HFF-Myc (cell line): ENCODE measurements at regions not wholly inside any gene's neighbourhood (a gene's known extent, or its start where the extent isn't known, plus 50 kb on each side); places are given as distances from the start of the nearest gene placed in this dataset.
"Not testable (repeated sequence)": the region's sequence is repeated elsewhere in the genome, so short reads cannot be mapped to it uniquely, and the experiment has no call there.

Source experiments
- DNase-seq: peaks from one replicate; pipeline ENCODE4 v3.0.0-alpha.2; 2011; ENCODE audit warnings: low read depth; ENCODE audit errors: extremely low read depth
- H3K4me3 ChIP-seq: replicated peaks from 2 replicates; pipeline ENCODE4 v1.5.1; 2011; ENCODE audit warnings: low read depth, mild to moderate bottlenecking, control low read depth, low read length
- TF ChIP-seq, protein P1 (sequence below): IDR thresholded peaks from 2 replicates; pipeline ENCODE4 v1.5.1; 2012; ENCODE audit warnings: mild to moderate bottlenecking, low read depth, low read length, control low read depth; ENCODE audit errors: missing control alignments

DNA sequence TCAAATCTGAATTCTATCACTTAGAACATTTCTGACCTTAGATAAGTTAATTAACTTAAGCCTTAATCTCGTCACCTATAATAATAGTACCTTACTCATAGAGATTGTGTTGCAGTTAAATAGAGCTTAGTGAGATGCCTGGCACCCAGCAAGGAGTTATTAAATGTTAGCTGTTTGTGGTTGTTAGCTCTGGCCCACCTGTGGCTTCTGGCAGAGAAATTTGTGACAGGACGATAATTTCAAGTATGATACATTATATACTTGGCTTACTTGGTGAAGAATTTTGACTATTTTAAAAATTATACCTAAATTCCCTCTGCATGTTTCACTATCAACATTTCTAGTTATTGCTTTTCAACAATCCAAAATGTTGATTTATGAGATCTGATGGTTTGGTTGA is 102.9 kb upstream of the CEP162 start:
- H3K4me3 ChIP-seq, result no peak overlapping the region
- TF ChIP-seq, protein P1, sequence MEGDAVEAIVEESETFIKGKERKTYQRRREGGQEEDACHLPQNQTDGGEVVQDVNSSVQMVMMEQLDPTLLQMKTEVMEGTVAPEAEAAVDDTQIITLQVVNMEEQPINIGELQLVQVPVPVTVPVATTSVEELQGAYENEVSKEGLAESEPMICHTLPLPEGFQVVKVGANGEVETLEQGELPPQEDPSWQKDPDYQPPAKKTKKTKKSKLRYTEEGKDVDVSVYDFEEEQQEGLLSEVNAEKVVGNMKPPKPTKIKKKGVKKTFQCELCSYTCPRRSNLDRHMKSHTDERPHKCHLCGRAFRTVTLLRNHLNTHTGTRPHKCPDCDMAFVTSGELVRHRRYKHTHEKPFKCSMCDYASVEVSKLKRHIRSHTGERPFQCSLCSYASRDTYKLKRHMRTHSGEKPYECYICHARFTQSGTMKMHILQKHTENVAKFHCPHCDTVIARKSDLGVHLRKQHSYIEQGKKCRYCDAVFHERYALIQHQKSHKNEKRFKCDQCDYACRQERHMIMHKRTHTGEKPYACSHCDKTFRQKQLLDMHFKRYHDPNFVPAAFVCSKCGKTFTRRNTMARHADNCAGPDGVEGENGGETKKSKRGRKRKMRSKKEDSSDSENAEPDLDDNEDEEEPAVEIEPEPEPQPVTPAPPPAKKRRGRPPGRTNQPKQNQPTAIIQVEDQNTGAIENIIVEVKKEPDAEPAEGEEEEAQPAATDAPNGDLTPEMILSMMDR, result no peak
- no peak for DNase-seq

DNA sequence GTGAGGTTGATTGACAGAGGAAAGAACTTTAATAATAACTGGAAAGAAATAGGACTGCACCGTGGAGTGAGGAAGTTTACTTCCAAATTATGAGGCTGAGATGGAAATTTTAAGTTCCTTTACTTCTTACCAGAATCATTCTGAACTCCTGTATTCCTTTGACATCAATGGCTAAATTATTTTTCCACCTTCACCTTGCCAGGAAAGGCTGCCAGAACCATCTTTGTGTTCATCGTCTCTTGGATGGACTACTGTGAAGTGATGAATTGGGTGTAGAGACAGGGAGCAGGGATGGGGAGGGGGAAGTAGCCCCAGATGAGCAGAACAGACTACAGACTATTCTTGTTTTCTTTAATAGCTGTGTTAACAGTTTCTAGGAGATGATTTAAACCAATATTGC is 102.1 kb upstream of the CEP162 start:
- DNase-seq, result no peak
- H3K4me3 ChIP-seq, result no peak overlapping the region
- TF ChIP-seq, protein P1, result no peak

DNA sequence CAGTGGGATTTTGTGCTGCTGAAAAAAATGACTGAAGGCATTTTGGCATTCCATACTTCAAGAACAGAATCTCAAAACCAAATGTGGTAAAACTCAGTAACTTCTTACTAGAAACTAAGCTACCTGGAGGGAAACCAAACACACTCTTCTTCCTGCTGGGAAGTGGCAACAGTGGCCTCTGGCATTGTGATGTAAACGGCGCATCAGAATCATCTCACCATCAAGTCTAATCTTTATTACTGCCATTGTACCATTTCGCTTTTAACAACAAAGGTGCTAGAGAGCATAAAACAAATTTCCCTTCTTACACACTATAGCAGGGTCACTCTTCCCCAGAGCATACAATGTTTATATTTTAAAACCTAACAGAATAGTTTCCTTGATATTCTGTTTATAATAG is 101.6 kb upstream of the CEP162 start:
- TF ChIP-seq, protein P1, result no peak
- DNase-seq, result no peak
- no peak overlapping the region for H3K4me3 ChIP-seq

DNA sequence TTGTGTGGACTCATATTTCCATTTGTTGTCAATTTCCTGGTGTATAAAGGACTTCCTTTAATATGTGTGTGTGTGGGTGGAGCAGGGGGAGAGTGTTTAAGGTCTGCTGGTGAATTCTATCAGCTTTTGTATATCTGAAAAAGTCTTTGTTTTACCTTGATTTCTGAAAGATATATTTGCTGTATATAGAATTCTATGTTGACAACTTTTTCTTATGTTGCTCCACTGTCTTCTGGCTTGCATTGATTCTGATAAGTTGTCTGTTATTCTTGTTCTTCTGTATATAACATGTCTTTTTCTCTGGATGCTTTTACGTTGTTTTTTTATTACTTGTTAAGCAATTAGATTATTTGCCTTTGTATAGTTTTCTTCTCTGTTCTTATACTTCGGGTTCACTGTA is 90.0 kb upstream of the CEP162 start:
- TF ChIP-seq, protein P1, result no peak
- DNase-seq, result no peak
- no peak overlapping the region for H3K4me3 ChIP-seq

DNA sequence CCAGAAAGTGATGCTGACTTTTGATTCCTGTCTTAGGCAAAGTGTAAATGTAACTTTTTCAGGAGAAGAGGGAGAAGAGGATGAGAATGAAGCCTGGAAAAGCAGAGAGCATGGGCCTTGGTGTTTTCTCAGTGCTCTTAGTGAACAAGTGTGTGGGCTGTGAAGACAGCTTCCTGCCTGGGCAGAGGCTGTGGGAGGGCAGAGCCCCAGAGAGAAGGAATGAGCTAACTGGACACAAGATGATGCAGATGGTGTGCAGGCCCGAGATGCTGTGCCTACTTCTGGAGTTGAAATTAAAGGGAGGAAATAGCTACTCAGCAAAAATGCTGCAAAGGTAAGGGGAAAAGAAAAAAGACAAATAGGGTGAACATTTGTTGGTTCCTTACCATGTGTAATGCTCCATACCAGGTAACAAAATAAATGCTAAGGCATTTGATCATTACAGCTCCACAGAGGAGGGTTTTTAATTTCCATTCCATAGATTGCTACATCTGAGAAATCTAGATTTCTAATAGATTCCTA is 87.0 kb upstream of the CEP162 start:
- DNase-seq, result no peak
- no peak overlapping the region for H3K4me3 ChIP-seq
- TF ChIP-seq, protein P1, result no peak

DNA sequence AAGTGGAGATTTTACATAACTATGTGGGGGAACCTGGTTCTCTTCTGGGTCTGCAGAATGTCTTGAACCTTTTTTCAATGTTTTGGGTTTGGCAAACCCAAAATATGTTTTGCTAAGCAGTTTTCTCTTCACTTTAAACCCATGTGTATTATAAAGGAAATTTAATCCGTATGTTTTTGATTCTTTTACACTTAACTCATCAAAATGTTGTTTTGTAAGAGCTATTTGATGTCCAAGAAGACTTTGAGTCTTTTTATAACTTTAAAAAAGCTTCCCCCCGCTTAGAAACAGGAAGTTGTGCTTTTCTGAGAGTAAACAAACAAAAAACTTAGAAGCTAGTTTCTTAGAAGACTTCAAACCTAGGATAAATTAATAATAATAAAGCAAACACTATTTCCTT is 81.9 kb upstream of the CEP162 start:
- DNase-seq, result no peak
- TF ChIP-seq, protein P1, result no peak
- H3K4me3 ChIP-seq, result no peak overlapping the region

DNA sequence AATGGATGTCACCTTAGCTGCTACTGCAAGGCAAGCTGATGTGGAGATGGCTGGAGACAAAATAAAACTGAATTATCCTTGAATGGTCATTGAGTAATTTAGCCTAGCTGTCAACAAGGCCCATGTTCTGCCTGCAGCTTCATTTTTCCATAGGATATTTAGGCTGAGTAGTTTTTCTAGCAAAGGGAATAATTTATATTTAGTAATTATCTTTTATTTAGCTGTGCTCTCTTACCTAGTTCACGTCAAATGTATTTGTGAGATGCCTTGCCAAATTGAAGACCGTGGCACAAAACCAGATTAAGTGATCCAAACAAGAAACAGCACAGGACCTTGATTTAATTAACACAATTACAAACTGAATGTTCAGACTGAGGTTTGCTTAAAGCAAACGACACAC is 77.4 kb upstream of the CEP162 start:
- TF ChIP-seq, protein P1, result no peak
- H3K4me3 ChIP-seq, result no peak overlapping the region
- DNase-seq, result no peak

DNA sequence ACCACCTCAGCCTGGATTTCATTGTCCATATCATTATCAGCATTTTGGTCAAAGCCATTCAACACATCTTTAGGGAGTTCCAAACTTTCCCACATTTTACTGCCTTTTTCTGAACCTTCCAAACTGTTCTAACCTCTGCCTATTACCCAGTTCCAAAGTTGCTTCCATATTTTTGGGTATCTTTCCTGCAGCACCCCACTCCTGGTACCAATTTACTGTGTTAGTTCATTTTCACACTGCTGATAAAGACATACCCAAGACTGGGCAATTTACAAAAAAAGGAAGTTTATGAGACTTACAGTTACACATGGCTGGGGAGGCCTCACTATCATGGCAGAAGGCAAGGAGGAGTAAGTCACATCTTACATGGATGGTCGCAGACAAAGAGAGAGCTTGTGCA is 63.6 kb upstream of the CEP162 start:
- H3K4me3 ChIP-seq, DNase-seq: not testable (repeated sequence)
